Cerebellar cortex (tissue), 1 donor: ENCODE measurements at regions not wholly inside any gene's neighbourhood (a gene's known extent, or its start where the extent isn't known, plus 50 kb on each side); places are given as distances from the start of the nearest gene placed in this dataset.

Experiments used
- DNase-seq: peaks from one replicate; pipeline ENCODE4 v3.0.0-alpha.2; 2015; ENCODE audit warnings: low spot score

GRCh38 chr16:51723036-51723724 lies 572.1 kb upstream of the SALL1 start:
- DNase-seq: no peak

GRCh38 chr16:51722467-51722866 lies 571.4 kb upstream of the SALL1 start:
- no peak for DNase-seq

- no peak for DNase-seq
Observed at GRCh38 chr16:51719376-51719775, 568.3 kb upstream of the SALL1 start.

GRCh38 chr16:51716195-51716594 lies 565.1 kb upstream of the SALL1 start:
- no peak for DNase-seq

- no peak for DNase-seq
Observed at GRCh38 chr16:51713502-51713901, 562.4 kb upstream of the SALL1 start.

GRCh38 chr16:51710905-51711563 lies 560.0 kb upstream of the SALL1 start:
- DNase-seq: no peak

GRCh38 chr16:51710186-51710585 lies 559.1 kb upstream of the SALL1 start:
- no peak for DNase-seq

GRCh38 chr16:51708861-51709260 lies 557.8 kb upstream of the SALL1 start:
- DNase-seq: no peak

- no peak for DNase-seq
Observed at GRCh38 chr16:51707666-51708065, 556.6 kb upstream of the SALL1 start.

- no peak for DNase-seq
Observed at GRCh38 chr16:51705142-51705541, 554.1 kb upstream of the SALL1 start.

- DNase-seq: no peak
Observed at GRCh38 chr16:51701025-51701424, 550.0 kb upstream of the SALL1 start.

GRCh38 chr16:51699686-51700396 lies 548.8 kb upstream of the SALL1 start:
- DNase-seq: no peak

GRCh38 chr16:51698647-51699046 lies 547.6 kb upstream of the SALL1 start:
- DNase-seq: no peak

- no peak for DNase-seq
Observed at GRCh38 chr16:51697454-51697853, 546.4 kb upstream of the SALL1 start.

- peak; percentile 14 for DNase-seq
Observed at GRCh38 chr16:51696376-51696775, 545.3 kb upstream of the SALL1 start.

GRCh38 chr16:51691109-51691508 lies 540.0 kb upstream of the SALL1 start:
- no peak for DNase-seq

GRCh38 chr16:51685498-51685897 lies 534.4 kb upstream of the SALL1 start:
- no peak for DNase-seq

- DNase-seq: no peak
Observed at GRCh38 chr16:51683882-51684281, 532.8 kb upstream of the SALL1 start.

- no peak for DNase-seq
Observed at GRCh38 chr16:51682905-51683304, 531.8 kb upstream of the SALL1 start.

GRCh38 chr16:51674615-51675014 lies 523.5 kb upstream of the SALL1 start:
- DNase-seq: no peak

GRCh38 chr16:51670527-51670926 lies 519.5 kb upstream of the SALL1 start:
- no peak for DNase-seq

- no peak for DNase-seq
Observed at GRCh38 chr16:51666821-51667220, 515.8 kb upstream of the SALL1 start.

GRCh38 chr16:51666074-51666473 lies 515.0 kb upstream of the SALL1 start:
- no peak for DNase-seq
